ENCODE measurements at regions not wholly inside any gene's neighbourhood (a gene's known extent, or its start where the extent isn't known, plus 50 kb on each side); places are given as distances from the start of the nearest gene placed in this dataset.

- peaks cover 0 to 2% of the 10 kb centered on the region in 2 donors for H3K4me1 Mint-ChIP-seq
- no peaks in the 10 kb centered on the region for H3K9me3 Mint-ChIP-seq
- H3K4me3 Mint-ChIP-seq, result no peak overlapping the region
- H3K27me3 Mint-ChIP-seq, result no peaks in the 10 kb centered on the region
- no peak overlapping the region for H3K27ac Mint-ChIP-seq
- ATAC-seq (replicated peaks) (no peak), DNase-seq (no peak)
- H3K36me3 Mint-ChIP-seq, result peaks cover 0 to 7% of the 10 kb centered on the region in 2 donors
Observed at GRCh38 chr9:80351612-80352011, 779.8 kb downstream of the TLE4 start.

- Mint-ChIP-seq H3K27ac (no peak overlapping the region), H3K4me3 (no peak overlapping the region), H3K36me3 (peaks cover 8 to 15% of the 10 kb centered on the region in 2 donors), H3K9me3 (peaks cover 6 to 7% of the 10 kb centered on the region in 2 donors), H3K27me3 (no peaks in the 10 kb centered on the region), H3K4me1 (no peaks in the 10 kb centered on the region)
- no peak for ATAC-seq (replicated peaks)
- DNase-seq, result no peak
Observed at GRCh38 chr9:80326105-80326504, 754.3 kb downstream of the TLE4 start.

DNA sequence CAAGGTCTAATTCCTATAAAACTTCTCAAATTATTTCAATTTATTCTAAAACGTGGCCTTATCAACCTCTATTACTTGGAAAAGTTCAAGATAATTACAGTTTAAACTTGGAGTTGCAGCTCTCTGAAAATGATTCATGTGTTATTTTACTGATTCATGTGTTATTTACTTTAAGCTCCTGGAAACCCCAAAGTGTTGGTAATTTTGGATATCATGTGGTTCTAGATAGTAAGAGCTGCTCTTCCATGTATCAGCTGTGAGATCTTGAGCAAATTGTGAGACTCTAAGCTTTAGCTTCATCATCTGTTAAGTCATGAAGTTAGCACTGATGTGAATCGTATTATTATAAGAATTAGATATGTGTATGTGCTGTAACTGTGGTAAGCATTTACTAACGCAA, 749.2 kb downstream of the TLE4 start:
- Mint-ChIP-seq H3K27me3 (no peaks in the 10 kb centered on the region), H3K4me3 (no peak overlapping the region), H3K27ac (no peak overlapping the region), H3K36me3 (no peaks in the 10 kb centered on the region), H3K9me3 (no peaks in the 10 kb centered on the region), H3K4me1 (peaks cover 0 to 1% of the 10 kb centered on the region in 2 donors)
- ATAC-seq (replicated peaks) (no peak), DNase-seq (no peak)

DNA sequence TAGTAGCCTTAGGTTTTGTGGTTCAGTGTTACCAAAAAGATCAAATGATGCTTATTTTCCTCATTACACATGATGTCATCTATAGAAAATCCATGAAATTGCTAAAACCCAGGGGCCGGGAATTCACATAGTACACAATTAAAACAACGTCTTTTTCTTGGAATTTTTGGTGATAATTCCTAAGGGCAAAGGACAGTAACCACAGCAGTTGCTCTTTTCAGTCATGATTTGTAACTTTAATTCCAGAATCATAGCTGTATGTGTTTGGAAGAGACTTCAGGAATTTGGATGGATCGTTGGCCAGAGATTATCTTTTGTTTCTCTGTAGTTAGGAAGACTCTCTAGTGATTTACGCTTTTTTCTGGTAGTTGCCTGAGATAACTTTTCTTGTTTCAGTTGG, 748.7 kb downstream of the TLE4 start:
- no peak for ATAC-seq (replicated peaks)
- H3K4me1 Mint-ChIP-seq, result peaks cover 0 to 1% of the 10 kb centered on the region in 2 donors
- no peak overlapping the region for H3K27ac Mint-ChIP-seq
- DNase-seq, result no peak
- H3K4me3 Mint-ChIP-seq, result no peak overlapping the region
- H3K9me3 Mint-ChIP-seq, result no peaks in the 10 kb centered on the region
- H3K27me3 Mint-ChIP-seq, result no peaks in the 10 kb centered on the region
- H3K36me3 Mint-ChIP-seq, result no peaks in the 10 kb centered on the region

- Mint-ChIP-seq H3K4me3 (no peak overlapping the region), H3K4me1 (no peaks in the 10 kb centered on the region), H3K9me3 (peaks cover 0 to 1% of the 10 kb centered on the region in 2 donors), H3K27ac (no peak overlapping the region), H3K27me3 (no peaks in the 10 kb centered on the region), H3K36me3 (peaks cover 3 to 4% of the 10 kb centered on the region in 2 donors)
- ATAC-seq (replicated peaks) (no peak), DNase-seq (no peak)
Observed at GRCh38 chr9:80305136-80305535, 733.4 kb downstream of the TLE4 start.

- H3K27me3 Mint-ChIP-seq, result no peaks in the 10 kb centered on the region
- H3K9me3 Mint-ChIP-seq, result peaks cover 16 to 22% of the 10 kb centered on the region in 2 donors
Observed at GRCh38 chr9:80294955-80295354, 723.2 kb downstream of the TLE4 start.

GRCh38 chr9:80294318-80294717, 722.6 kb downstream of the TLE4 start:
- ATAC-seq (replicated peaks) (no peak), DNase-seq (no peak)
- Mint-ChIP-seq H3K36me3 (peaks cover 14 to 18% of the 10 kb centered on the region in 2 donors), H3K27me3 (no peaks in the 10 kb centered on the region), H3K9me3 (peaks cover 17 to 22% of the 10 kb centered on the region in 2 donors), H3K4me1 (peaks cover 0 to 2% of the 10 kb centered on the region in 2 donors), H3K27ac (no peak overlapping the region), H3K4me3 (no peak overlapping the region)

More at GRCh38 chr9:80294955-80295354, 723.2 kb downstream of the TLE4 start:
- H3K36me3 Mint-ChIP-seq, result peaks cover 14 to 16% of the 10 kb centered on the region in 2 donors
- ATAC-seq (replicated peaks) (no peak), DNase-seq (no peak)
- no peak overlapping the region for H3K27ac Mint-ChIP-seq
- H3K4me3 Mint-ChIP-seq, result no peak overlapping the region
- H3K4me1 Mint-ChIP-seq, result peaks cover 0 to 2% of the 10 kb centered on the region in 2 donors

DNA sequence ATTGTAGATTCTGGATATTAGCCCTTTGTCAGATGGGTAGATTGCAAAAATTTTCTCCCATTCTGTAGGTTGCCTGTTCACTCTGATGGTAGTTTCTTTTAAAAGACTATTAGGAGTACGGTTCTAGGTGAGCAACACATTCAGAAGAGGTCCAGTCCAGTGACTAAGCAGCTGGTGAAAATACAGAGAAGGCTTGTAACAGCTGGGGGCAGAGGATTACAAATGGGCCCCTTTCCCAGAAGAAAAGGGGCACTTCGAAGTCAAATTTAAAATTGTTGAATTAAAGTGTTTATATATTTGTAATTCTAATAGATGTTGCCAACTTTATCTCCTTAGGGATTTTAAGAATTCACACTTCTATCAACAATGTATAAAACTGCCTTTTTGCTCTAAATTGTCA, 720.5 kb downstream of the TLE4 start:
- H3K4me1 Mint-ChIP-seq, result no peaks in the 10 kb centered on the region
- H3K4me3 Mint-ChIP-seq, result no peak overlapping the region
- H3K27me3 Mint-ChIP-seq, result no peaks in the 10 kb centered on the region
- ATAC-seq (replicated peaks), result no peak
- DNase-seq, result no peak
- H3K27ac Mint-ChIP-seq, result no peak overlapping the region
- H3K9me3 Mint-ChIP-seq, result peaks cover 15% of the 10 kb centered on the region in 2 donors
- H3K36me3 Mint-ChIP-seq, result peaks cover 14 to 20% of the 10 kb centered on the region in 2 donors

DNA sequence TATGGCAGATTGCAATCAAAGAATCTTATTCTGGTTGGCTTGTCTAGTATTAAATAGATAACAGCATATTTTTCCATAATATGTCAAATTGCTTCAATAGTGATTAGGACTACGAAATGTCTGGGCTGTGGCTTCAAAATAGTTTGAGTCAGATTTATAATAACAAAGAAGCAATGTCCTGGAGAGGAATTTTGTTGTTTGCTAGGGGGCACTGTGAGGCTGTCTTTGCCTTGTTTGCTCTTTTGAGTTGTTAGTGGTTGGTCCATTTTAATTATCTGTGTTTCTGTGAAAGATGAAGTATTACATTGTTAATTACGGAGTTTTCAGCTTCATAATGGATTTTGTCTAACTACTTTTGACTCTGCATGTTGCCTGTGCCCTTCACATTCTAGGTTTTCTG, 713.6 kb downstream of the TLE4 start:
- no peak for DNase-seq
- peaks cover 0 to 4% of the 10 kb centered on the region in 2 donors for H3K36me3 Mint-ChIP-seq
- H3K4me3 Mint-ChIP-seq, result no peak overlapping the region
- no peak overlapping the region for H3K27ac Mint-ChIP-seq
- ATAC-seq (replicated peaks), result no peak
- no peaks in the 10 kb centered on the region for H3K27me3 Mint-ChIP-seq
- H3K9me3 Mint-ChIP-seq, result peaks cover 0 to 4% of the 10 kb centered on the region in 2 donors
- peaks cover 3 to 5% of the 10 kb centered on the region in 2 donors for H3K4me1 Mint-ChIP-seq

DNA sequence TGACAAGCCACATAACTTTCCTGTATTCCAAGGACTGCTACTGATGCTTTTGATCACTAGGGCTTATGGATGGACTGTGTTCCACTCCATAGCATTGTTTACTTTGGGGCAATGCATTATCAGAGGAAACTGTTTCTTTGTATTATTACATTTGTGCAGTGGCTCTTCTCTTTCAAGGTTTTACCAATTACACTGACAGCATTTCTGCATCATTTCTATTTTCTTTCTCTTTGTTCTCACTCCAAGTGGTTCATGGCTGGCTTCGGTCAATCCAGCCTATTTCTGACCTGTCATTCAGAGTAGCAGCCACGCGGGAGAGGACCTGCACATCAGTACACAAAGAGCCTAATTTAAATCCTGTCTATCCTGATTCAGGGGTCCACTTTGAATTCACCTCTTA, 711.0 kb downstream of the TLE4 start:
- H3K36me3 Mint-ChIP-seq, result peaks cover 0 to 3% of the 10 kb centered on the region in 2 donors
- peaks cover 3 to 5% of the 10 kb centered on the region in 2 donors for H3K4me1 Mint-ChIP-seq
- no peaks in the 10 kb centered on the region for H3K27me3 Mint-ChIP-seq
- ATAC-seq (replicated peaks) (no peak), DNase-seq (no peak)
- H3K4me3 Mint-ChIP-seq, result no peak overlapping the region
- H3K9me3 Mint-ChIP-seq, result peaks cover 0 to 1% of the 10 kb centered on the region in 2 donors
- no peak overlapping the region for H3K27ac Mint-ChIP-seq

DNA sequence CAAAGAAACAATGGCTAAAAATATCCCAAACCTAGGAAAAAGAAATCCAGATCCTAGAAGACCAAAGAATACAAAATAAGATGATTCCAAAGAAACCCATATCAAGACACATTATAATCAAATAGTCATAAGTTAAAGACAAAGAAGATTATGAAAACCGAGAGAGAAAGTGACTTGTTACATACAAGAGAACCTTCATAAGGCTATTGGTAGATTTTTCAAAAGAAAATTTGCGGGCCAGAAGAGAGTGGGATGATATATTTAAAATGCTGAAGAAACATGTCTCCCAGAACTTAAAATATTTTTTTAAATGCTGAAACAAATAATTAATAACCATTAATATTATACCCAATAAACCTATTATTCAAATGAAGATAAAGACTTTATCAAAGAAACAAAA, 687.3 kb downstream of the TLE4 start:
- Mint-ChIP-seq H3K27ac (no peak overlapping the region), H3K4me1 (no peaks in the 10 kb centered on the region), H3K36me3 (peaks cover 8 to 32% of the 10 kb centered on the region in 2 donors), H3K4me3 (no peak overlapping the region), H3K27me3 (no peaks in the 10 kb centered on the region), H3K9me3 (peaks cover 27 to 32% of the 10 kb centered on the region in 2 donors)
- no peak for DNase-seq
- ATAC-seq (replicated peaks), result no peak

DNA sequence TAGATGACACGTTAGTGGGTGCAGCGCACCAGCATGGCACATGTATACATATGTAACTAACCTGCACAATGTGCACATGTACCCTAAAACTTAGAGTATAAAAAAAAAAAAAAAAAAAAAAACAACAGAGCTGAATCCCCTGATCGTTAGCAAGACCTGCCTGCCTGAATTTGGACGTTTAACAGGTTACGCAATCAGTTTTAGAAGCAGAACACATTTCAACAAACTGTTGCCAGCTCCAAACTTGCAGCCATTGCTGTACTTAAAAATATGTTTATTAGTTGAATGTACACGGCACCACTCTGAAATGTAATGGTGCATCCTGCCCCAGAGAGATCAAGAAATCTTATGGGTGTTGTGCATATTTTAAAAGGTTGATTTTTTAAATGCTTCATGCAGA, 680.0 kb downstream of the TLE4 start:
- DNase-seq (no peak), ATAC-seq (replicated peaks) (no peak)
- H3K36me3 Mint-ChIP-seq, result peaks cover 17 to 37% of the 10 kb centered on the region in 2 donors
- no peaks in the 10 kb centered on the region for H3K27me3 Mint-ChIP-seq
- H3K4me3 Mint-ChIP-seq, result no peak overlapping the region
- H3K27ac Mint-ChIP-seq, result no peak overlapping the region
- H3K9me3 Mint-ChIP-seq, result peaks cover 11 to 18% of the 10 kb centered on the region in 2 donors
- H3K4me1 Mint-ChIP-seq, result peaks cover 0 to 2% of the 10 kb centered on the region in 2 donors

DNA sequence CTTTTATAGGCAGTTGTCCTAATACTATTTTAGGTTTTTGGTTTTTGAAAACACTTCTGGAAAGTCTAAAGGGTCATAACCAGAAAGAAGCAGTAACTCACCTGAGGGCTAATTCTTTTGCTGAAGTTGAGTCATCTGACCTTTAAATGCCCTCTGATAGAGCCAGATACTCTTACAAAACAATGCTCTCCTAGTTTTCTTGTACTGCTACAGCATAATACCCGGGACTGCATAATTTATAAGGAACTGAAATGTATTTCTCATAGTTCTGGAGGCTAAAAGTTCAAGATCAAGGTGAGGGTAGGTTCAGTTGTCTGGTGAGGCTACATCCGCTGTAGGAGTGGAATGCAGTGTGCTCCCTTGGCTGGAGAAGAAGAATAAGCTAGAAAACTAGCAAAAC, 670.3 kb downstream of the TLE4 start:
- no peak for ATAC-seq (replicated peaks)
- Mint-ChIP-seq H3K4me1 (peaks cover 4 to 16% of the 10 kb centered on the region in 2 donors), H3K27ac (no peak overlapping the region)

DNA sequence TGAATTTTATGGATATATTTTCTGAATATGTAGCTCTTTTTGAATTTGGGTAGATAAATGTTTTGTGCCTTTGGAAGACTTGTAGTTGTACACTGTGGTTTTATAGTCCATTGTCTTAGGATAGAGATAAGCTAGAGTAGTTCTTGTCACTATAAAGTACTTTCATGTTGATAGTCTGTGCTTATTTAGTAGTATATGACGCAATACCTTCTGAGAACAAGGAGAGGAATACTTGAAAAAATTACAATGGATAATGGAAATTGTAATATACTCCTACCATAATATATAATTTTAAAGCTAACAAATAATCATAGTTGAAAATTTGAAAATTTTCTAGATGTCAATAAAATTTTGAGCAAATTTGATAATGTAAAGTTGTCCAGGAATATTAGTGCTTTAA, 664.0 kb downstream of the TLE4 start:
- H3K9me3 Mint-ChIP-seq, result peaks cover 5 to 7% of the 10 kb centered on the region in 2 donors
- no peak overlapping the region for H3K27ac Mint-ChIP-seq
- DNase-seq, result no peak
- no peak overlapping the region for H3K4me3 Mint-ChIP-seq
- no peak for ATAC-seq (replicated peaks)
- peaks cover 34 to 43% of the 10 kb centered on the region in 2 donors for H3K4me1 Mint-ChIP-seq
- no peaks in the 10 kb centered on the region for H3K27me3 Mint-ChIP-seq
- H3K36me3 Mint-ChIP-seq, result peaks cover 0 to 34% of the 10 kb centered on the region in 2 donors

More for the DNA sequence above, 670.3 kb downstream of the TLE4 start:
- peaks cover 0 to 22% of the 10 kb centered on the region in 2 donors for H3K36me3 Mint-ChIP-seq
- peaks cover 7 to 8% of the 10 kb centered on the region in 2 donors for H3K9me3 Mint-ChIP-seq
- H3K4me3 Mint-ChIP-seq, result no peak overlapping the region
- H3K27me3 Mint-ChIP-seq, result no peaks in the 10 kb centered on the region
- DNase-seq, result no peak

GRCh38 chr9:80233906-80234305, 662.1 kb downstream of the TLE4 start:
- ATAC-seq (replicated peaks), result no peak
- peaks cover 2 to 29% of the 10 kb centered on the region in 2 donors for H3K36me3 Mint-ChIP-seq
- peaks cover 0 to 5% of the 10 kb centered on the region in 2 donors for H3K9me3 Mint-ChIP-seq
- peaks cover 34 to 43% of the 10 kb centered on the region in 2 donors for H3K4me1 Mint-ChIP-seq
- peak overlapping the region in 1 of 2 donors; percentile 67 for H3K4me3 Mint-ChIP-seq
- H3K27ac Mint-ChIP-seq, result peak overlapping the region; percentile 39
- H3K27me3 Mint-ChIP-seq, result no peaks in the 10 kb centered on the region
- DNase-seq, result no peak
